Activated CD8-positive, alpha-beta T cell treated with anti-CD3 and anti-CD28 coated beads for 36 hours (primary cell): ENCODE measurements at regions not wholly inside any gene's neighbourhood (a gene's known extent, or its start where the extent isn't known, plus 50 kb on each side); places are given as distances from the start of the nearest gene placed in this dataset.

Experiments used
- ATAC-seq: fragments of 200-7000 bp; cut with Tn5 transposase; one replicate; pipeline ENCODE4 v1.10.0; 2021; ENCODE audit warnings: mild to moderate bottlenecking, moderate library complexity
- CTCF ChIA-PET: fragments of 350-600 bp; sonication (Branson Sonifier 250); formaldehyde crosslinking; loops from one replicate; lab custom pipeline; 2021; ENCODE audit warnings: antibody characterized with exemption; lab: Charles Lee
- POLR2A ChIA-PET: fragments of 350-600 bp; sonication (Branson Sonifier 250); formaldehyde crosslinking; loops from one replicate; lab custom pipeline; 2021; ENCODE audit warnings: antibody characterized with exemption; lab: Charles Lee
- DNase-seq: peaks from one replicate; pipeline ENCODE4 v3.0.0-alpha.2; 2020
- H3K27ac Mint-ChIP-seq: one replicate; pipeline ENCODE4 v1.8.0; 2021; ENCODE audit warnings: mild to moderate bottlenecking, mixed read lengths
- H3K27me3 Mint-ChIP-seq: one replicate; pipeline ENCODE4 v1.8.0; 2021; ENCODE audit warnings: mixed read lengths
- H3K36me3 Mint-ChIP-seq: one replicate; pipeline ENCODE4 v1.8.0; 2021; ENCODE audit warnings: low read depth, mixed read lengths
- H3K4me1 Mint-ChIP-seq: one replicate; pipeline ENCODE4 v1.8.0; 2021; ENCODE audit warnings: low read depth, mixed read lengths
- H3K4me3 Mint-ChIP-seq: one replicate; pipeline ENCODE4 v1.8.0; 2021; ENCODE audit warnings: mild to moderate bottlenecking, moderate library complexity, mixed read lengths
- H3K9me3 Mint-ChIP-seq: one replicate; pipeline ENCODE4 v1.8.0; 2021; ENCODE audit warnings: mixed read lengths
- CTCF ChIP-seq: fragments of 200-600 bp; IDR thresholded peaks from one replicate; pipeline ENCODE4 v1.8.0; 2022; ENCODE audit warnings: antibody characterized with exemption, mild to moderate bottlenecking
- intact Hi-C: fragments of 100-400 bp; cut with micrococcal nuclease; formaldehyde crosslinking; loops from one replicate; pipeline ENCODE4 v1.10.0; 2022

- Mint-ChIP-seq H3K27ac (no peak overlapping the region), H3K4me3 (no peak overlapping the region), H3K4me1 (no peaks in the 10 kb centered on the region), H3K9me3 (peaks cover 15% of the 10 kb centered on the region), H3K36me3 (no peaks in the 10 kb centered on the region), H3K27me3 (no peaks in the 10 kb centered on the region)
- ATAC-seq (no peak), DNase-seq (no peak)
- POLR2A ChIA-PET, result no interaction called here
- CTCF ChIA-PET, result no interaction called here
- TF ChIP-seq CTCF, result no peak
- intact Hi-C loops, result no loop called here
These were observed 1552.6 kb downstream of the C4orf33 start for GRCh38 chr4:130648570-130648969.

GRCh38 chr4:130653842-130654241, 1557.9 kb downstream of the C4orf33 start:
- Mint-ChIP-seq H3K4me3 (no peak overlapping the region), H3K36me3 (no peaks in the 10 kb centered on the region), H3K27ac (no peak overlapping the region), H3K9me3 (peaks cover 15% of the 10 kb centered on the region), H3K27me3 (no peaks in the 10 kb centered on the region), H3K4me1 (no peaks in the 10 kb centered on the region)
- no peak for TF ChIP-seq CTCF
- intact Hi-C loops, result no loop called here
- ChIA-PET POLR2A (no interaction called here), CTCF (no interaction called here)
- ATAC-seq (no peak), DNase-seq (no peak)

DNA sequence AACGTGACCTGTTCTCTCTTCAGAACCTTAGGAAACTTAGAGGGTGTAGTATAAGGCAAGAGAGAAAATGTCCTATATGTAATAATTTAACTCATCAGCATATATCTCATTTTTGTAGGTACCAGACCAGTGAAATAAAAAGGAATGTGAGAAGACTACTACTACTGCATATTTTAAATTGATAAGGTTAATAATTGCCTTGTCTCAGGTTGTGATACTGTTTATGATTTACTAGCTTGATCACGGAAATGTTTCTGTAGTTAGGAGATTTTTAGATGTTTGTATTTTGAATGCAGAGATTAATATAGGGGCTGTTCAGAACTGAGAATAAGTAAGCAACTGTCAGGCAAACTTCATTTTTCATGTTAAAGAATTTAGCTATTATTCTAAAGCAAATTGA, 1563.4 kb downstream of the C4orf33 start:
- ChIA-PET POLR2A (no interaction called here), CTCF (no interaction called here)
- intact Hi-C loops, result no loop called here
- ATAC-seq (no peak), DNase-seq (no peak)
- H3K27ac Mint-ChIP-seq, result no peak overlapping the region
- H3K27me3 Mint-ChIP-seq, result no peaks in the 10 kb centered on the region
- H3K4me1 Mint-ChIP-seq, result no peaks in the 10 kb centered on the region
- TF ChIP-seq CTCF, result no peak
- H3K36me3 Mint-ChIP-seq, result no peaks in the 10 kb centered on the region
- peaks cover 1% of the 10 kb centered on the region for H3K9me3 Mint-ChIP-seq
- H3K4me3 Mint-ChIP-seq, result no peak overlapping the region

DNA sequence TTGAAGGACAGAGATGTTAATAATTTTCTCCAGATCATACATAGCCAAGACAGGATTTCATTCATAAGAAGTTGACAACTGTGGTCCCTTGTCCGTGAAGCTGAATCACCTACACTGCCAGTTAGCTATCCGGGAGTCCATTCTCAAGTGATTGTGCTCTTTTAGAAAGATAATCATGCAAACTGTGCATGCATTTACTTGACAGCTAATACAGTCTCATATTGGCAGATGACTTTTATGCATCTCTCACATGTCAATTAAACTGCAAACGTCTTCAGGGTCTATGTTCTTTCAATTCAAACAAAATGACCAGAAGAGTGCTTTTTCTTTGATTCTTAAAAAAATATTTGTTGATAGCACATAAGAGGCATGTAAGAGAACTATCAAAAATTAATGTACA, 1572.9 kb downstream of the C4orf33 start:
- Mint-ChIP-seq H3K27ac (no peak overlapping the region), H3K4me3 (no peak overlapping the region), H3K4me1 (no peaks in the 10 kb centered on the region), H3K27me3 (no peaks in the 10 kb centered on the region), H3K9me3 (peaks cover 1% of the 10 kb centered on the region), H3K36me3 (no peaks in the 10 kb centered on the region)
- DNase-seq, result no peak
- no peak for TF ChIP-seq CTCF
- CTCF ChIA-PET, result no interaction called here
- intact Hi-C loops, result no loop called here
- POLR2A ChIA-PET, result no interaction called here
- ATAC-seq, result no peak

DNA sequence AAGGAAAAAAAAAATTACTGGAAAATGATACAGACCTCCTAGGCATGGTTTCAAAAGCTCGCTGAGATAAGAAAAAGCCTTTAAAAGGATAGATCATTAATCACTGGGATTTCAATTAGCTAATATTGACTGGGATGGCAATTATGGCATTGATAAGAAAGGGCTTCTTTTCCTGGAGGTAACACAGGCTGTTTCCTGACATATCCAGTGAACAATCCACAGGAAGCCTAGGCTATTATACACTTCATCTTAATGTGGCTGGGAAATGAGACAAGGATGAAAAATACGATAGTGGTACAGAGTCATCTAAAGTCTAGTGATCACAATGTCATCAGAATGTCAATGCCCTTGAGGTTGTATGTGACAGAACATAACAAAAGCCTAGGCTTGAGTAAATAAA, 1579.3 kb downstream of the C4orf33 start:
- no peak overlapping the region for H3K4me3 Mint-ChIP-seq
- ChIA-PET CTCF (no interaction called here), POLR2A (no interaction called here)
- H3K4me1 Mint-ChIP-seq, result no peaks in the 10 kb centered on the region
- H3K9me3 Mint-ChIP-seq, result no peaks in the 10 kb centered on the region
- DNase-seq (no peak), ATAC-seq (no peak)
- no peak for TF ChIP-seq CTCF
- no peaks in the 10 kb centered on the region for H3K36me3 Mint-ChIP-seq
- no peak overlapping the region for H3K27ac Mint-ChIP-seq
- H3K27me3 Mint-ChIP-seq, result no peaks in the 10 kb centered on the region
- intact Hi-C loops, result no loop called here
